CD4-positive, CD25-positive, alpha-beta regulatory T cell (primary cell): ENCODE measurements at regions not wholly inside any gene's neighbourhood (a gene's known extent, or its start where the extent isn't known, plus 50 kb on each side); places are given as distances from the start of the nearest gene placed in this dataset.

ENCODE experiments used
- ATAC-seq, 2 donors: fragments of 150-1000 bp; cut with Tn5 transposase; one replicate each; pipeline ENCODE4 v1.10.0; 2021; ENCODE audit warnings: low read depth in 2 of 2, moderate number of reproducible peaks in 2 of 2, moderate library complexity in 1 of 2
- DNase-seq, 3 donors: peaks; one replicate each; pipeline versions ENCODE4 v3.0.0 to v3.0.0-alpha.2; 2012 to 2022; ENCODE audit warnings: mixed read lengths in 1 of 3
- H3K27ac ChIP-seq: one replicate; pipeline ENCODE4 v1.7.0; 2013; ENCODE audit warnings: mild to moderate bottlenecking, low read length; ENCODE audit not compliant: insufficient read depth, poor library complexity, severe bottlenecking
- H3K27me3 ChIP-seq: one replicate; pipeline ENCODE4 v1.7.0; 2013; ENCODE audit warnings: low read length; ENCODE audit not compliant: control insufficient read depth, insufficient read depth
- H3K36me3 ChIP-seq: one replicate; pipeline ENCODE4 v1.7.0; 2013; ENCODE audit warnings: mild to moderate bottlenecking, low read length, moderate library complexity; ENCODE audit not compliant: control insufficient read depth, insufficient read depth
- H3K4me1 ChIP-seq: 2 replicates; pipeline ENCODE4 v1.7.0; 2013; ENCODE audit warnings: mild to moderate bottlenecking, low read length; ENCODE audit not compliant: insufficient read depth, control insufficient read depth, poor library complexity, severe bottlenecking
- H3K4me3 ChIP-seq: one replicate; pipeline ENCODE4 v1.7.0; 2013; ENCODE audit warnings: low read depth, mild to moderate bottlenecking, low read length, moderate library complexity
- H3K9me3 ChIP-seq, 2 experiments: 1 replicate in 1 of 2; 2 replicates in 1 of 2; pipeline ENCODE4 v1.7.0; 2013; ENCODE audit warnings: low read length in 2 of 2, mild to moderate bottlenecking in 1 of 2, moderate library complexity in 1 of 2; ENCODE audit not compliant: control insufficient read depth in 2 of 2
- H3K27ac Mint-ChIP-seq, 3 donors: one replicate each; pipeline ENCODE4 v1.8.0; 2020 to 2022; ENCODE audit warnings: mild to moderate bottlenecking in 3 of 3, mixed read lengths in 3 of 3, moderate library complexity in 2 of 3
- H3K27me3 Mint-ChIP-seq: one replicate; pipeline ENCODE4 v1.8.0; 2022; ENCODE audit warnings: mild to moderate bottlenecking, mixed read lengths
- H3K36me3 Mint-ChIP-seq: one replicate; pipeline ENCODE4 v1.8.0; 2020; ENCODE audit warnings: mixed read lengths
- H3K4me1 Mint-ChIP-seq, 4 donors: one replicate each; pipeline ENCODE4 v1.8.0; 2020 to 2022; ENCODE audit warnings: mixed read lengths in 4 of 4, mild to moderate bottlenecking in 1 of 4
- H3K4me3 Mint-ChIP-seq, 4 donors: one replicate each; pipeline ENCODE4 v1.8.0; 2020 to 2022; ENCODE audit warnings: mild to moderate bottlenecking in 4 of 4, mixed read lengths in 4 of 4, moderate library complexity in 3 of 4
- H3K9me3 Mint-ChIP-seq, 7 donors: one replicate each; pipeline ENCODE4 v1.8.0; 2020 to 2022; ENCODE audit warnings: mixed read lengths in 7 of 7, mild to moderate bottlenecking in 3 of 7, moderate library complexity in 2 of 7

DNA sequence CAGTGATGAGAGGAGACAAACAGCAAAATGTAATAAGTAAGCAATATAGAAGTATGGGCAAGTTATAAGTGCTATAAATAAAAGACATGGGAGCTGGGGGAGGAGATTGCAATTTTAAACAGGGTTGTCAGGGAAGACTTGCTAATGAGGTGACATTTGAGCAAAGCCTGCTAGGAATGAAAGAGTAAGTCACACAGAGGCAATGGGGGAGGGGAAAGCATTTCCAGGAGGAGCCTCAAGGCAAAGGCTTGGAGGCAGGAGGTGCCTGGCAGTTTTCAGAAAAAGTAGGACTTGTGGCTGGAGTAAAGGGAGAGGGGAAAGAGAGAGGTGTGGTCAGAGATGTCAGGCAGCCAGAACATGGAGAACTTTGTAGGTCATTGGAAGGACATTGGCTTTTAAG, 124.4 kb upstream of the NMUR2 start:
- H3K27ac Mint-ChIP-seq = peak overlapping the region in 1 of 3 donors; percentile 7
- Histone ChIP-seq H3K9me3 (no peaks in the 10 kb centered on the region), H3K36me3 (no peaks in the 10 kb centered on the region), H3K27me3 (no peaks in the 10 kb centered on the region), H3K4me1 (peaks cover 13% of the 10 kb centered on the region), H3K27ac (no peak overlapping the region), H3K4me3 (no peak overlapping the region)
- H3K4me1 Mint-ChIP-seq = peaks cover 5 to 15% (median 9%) of the 10 kb centered on the region in 4 donors
- DNase-seq (no peak), ATAC-seq (no peak)
- no peaks in the 10 kb centered on the region for H3K36me3 Mint-ChIP-seq
- H3K9me3 Mint-ChIP-seq = peaks cover 0 to 1% (median 0%) of the 10 kb centered on the region in 7 donors
- peaks cover 4% of the 10 kb centered on the region for H3K27me3 Mint-ChIP-seq
- no peak overlapping the region for H3K4me3 Mint-ChIP-seq

DNA sequence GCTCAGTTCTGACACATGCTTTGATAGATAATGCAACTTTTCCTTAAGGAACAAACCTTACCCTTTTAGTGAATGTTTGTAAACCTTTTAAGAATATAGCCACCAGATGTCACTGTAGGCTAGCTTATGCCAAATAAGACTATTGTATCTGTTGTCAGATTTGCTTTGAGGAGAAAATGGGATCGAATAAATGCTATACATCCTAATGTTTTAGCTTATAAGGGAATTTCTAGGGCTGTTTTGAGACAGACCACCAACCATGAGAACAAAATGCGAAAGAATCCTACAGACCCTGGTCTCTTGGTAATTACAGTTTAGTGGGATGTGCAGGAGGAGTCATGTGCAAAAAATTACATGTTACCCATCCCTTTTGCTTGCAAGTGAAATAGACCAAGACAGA, 127.6 kb upstream of the NMUR2 start:
- no peak for ATAC-seq
- Mint-ChIP-seq H3K27ac (no peak overlapping the region), H3K36me3 (no peaks in the 10 kb centered on the region), H3K27me3 (peaks cover 7% of the 10 kb centered on the region), H3K9me3 (peaks cover 0 to 1% (median 0%) of the 10 kb centered on the region in 7 donors), H3K4me1 (peaks cover under 1 to 11% (median 6%) of the 10 kb centered on the region in 4 donors), H3K4me3 (no peak overlapping the region)
- H3K4me1 ChIP-seq = peaks cover 5% of the 10 kb centered on the region
- H3K4me3 ChIP-seq = no peak overlapping the region
- H3K27me3 ChIP-seq = no peaks in the 10 kb centered on the region
- H3K27ac ChIP-seq = no peak overlapping the region
- H3K36me3 ChIP-seq = no peaks in the 10 kb centered on the region
- H3K9me3 ChIP-seq = no peaks in the 10 kb centered on the region
- peak in 2 of 3 donors; percentile 1 to 53 for DNase-seq

DNA sequence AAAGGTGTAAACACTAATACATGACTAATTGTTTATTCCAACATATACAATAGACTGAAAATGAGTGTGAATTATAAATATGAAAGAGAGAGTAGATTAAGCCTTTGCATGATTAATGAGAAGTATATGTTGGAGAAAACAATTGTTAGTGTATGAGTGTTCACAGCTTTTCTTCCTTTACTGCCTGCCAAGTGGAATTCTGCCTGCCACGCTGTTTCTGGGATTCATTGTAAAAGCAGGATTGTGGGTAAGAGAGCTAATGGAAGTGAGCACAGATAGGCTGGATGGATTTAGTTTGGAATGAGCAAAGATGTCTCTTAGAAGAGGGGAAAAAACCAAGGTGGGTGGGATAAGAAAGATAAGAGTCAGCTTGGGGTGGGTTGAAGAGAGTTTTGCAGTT, 129.6 kb upstream of the NMUR2 start:
- Mint-ChIP-seq H3K4me1 (no peaks in the 10 kb centered on the region), H3K27me3 (peaks cover 9% of the 10 kb centered on the region), H3K9me3 (peaks cover 0 to 1% (median 0%) of the 10 kb centered on the region in 7 donors), H3K4me3 (no peak overlapping the region), H3K36me3 (no peaks in the 10 kb centered on the region), H3K27ac (no peak overlapping the region)
- ATAC-seq = no peak
- no peak for DNase-seq
- Histone ChIP-seq H3K27ac (no peak overlapping the region), H3K27me3 (peaks cover under 1% of the 10 kb centered on the region), H3K4me1 (no peaks in the 10 kb centered on the region), H3K9me3 (no peaks in the 10 kb centered on the region), H3K36me3 (no peaks in the 10 kb centered on the region), H3K4me3 (no peak overlapping the region)

DNA sequence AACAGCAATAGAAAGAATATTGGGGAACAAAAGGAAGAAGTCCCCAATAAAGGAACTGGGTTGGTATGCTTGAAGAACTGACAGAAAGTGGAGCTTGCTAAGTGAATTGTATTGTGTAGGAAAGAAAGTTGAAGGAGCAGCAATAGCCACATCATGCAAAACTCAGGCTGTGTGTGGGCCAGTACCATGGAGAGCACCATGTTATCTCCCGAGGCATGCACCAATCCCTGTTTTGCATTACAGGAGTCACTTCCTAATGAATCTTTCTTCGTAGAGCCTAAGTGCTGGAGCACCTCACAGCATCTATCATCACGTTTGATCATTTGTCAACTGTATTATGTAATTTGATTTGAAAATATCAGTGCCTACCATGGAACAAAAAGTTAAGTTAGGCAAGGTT, 137.7 kb upstream of the NMUR2 start:
- no peak for DNase-seq
- H3K27me3 Mint-ChIP-seq = peaks cover 4% of the 10 kb centered on the region

DNA sequence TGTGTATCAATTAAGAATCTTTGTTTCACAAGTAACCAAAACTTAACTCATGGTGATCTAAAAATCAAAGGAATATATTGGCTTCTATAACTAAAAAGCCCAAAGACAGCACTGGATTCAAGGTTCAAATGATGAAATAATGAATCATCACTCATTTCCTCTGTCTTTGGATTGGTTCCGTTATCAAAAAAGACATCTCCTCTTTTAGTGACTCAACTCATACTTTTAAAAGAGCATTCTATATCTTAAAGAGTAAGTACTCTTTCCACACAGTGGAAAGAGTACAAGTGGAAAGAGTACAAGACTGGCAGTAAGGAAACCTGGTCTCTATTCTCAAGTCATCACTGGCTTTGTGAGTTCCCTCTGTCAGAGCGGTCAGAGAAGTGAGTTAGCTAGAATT, 141.4 kb upstream of the NMUR2 start:
- Mint-ChIP-seq H3K9me3 (peaks cover 0 to 8% (median 1%) of the 10 kb centered on the region in 7 donors), H3K27me3 (no peaks in the 10 kb centered on the region), H3K36me3 (no peaks in the 10 kb centered on the region), H3K27ac (no peak overlapping the region), H3K4me3 (no peak overlapping the region), H3K4me1 (no peaks in the 10 kb centered on the region)
- H3K4me1 ChIP-seq = no peaks in the 10 kb centered on the region
- H3K27ac ChIP-seq = no peak overlapping the region
- DNase-seq = no peak
- no peaks in the 10 kb centered on the region for H3K27me3 ChIP-seq
- H3K9me3 ChIP-seq = no peaks in the 10 kb centered on the region
- H3K4me3 ChIP-seq = no peak overlapping the region
- no peak for ATAC-seq
- no peaks in the 10 kb centered on the region for H3K36me3 ChIP-seq

More for the DNA sequence above, 137.7 kb upstream of the NMUR2 start:
- Mint-ChIP-seq H3K9me3 (peaks cover 0 to 5% (median 0%) of the 10 kb centered on the region in 7 donors), H3K27ac (no peak overlapping the region), H3K4me1 (no peaks in the 10 kb centered on the region), H3K4me3 (no peak overlapping the region), H3K36me3 (no peaks in the 10 kb centered on the region)
- no peak overlapping the region for H3K4me3 ChIP-seq
- H3K9me3 ChIP-seq = no peaks in the 10 kb centered on the region
- peaks cover 3% of the 10 kb centered on the region for H3K27me3 ChIP-seq
- no peak for ATAC-seq
- H3K27ac ChIP-seq = no peak overlapping the region
- H3K4me1 ChIP-seq = no peaks in the 10 kb centered on the region
- no peaks in the 10 kb centered on the region for H3K36me3 ChIP-seq

DNA sequence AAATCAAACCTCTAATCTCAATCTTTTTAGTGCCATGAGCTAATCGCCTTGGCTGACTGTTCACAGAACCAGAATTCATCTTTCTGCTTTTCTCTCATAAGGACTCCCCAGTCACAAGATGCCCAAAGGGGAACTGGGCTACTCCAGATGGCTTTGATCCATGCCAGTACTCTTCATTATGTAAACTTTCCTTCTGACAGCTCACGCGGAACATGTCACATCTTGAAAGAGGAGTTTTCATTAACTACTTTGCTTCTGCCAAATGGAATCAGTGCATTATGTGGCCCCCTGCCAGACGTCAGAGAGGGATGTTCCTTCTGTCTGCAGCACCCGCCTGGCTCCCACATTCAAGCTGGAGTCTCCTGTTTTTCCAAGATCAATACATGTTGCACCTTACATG, 142.1 kb upstream of the NMUR2 start:
- H3K27me3 ChIP-seq = no peaks in the 10 kb centered on the region
- no peaks in the 10 kb centered on the region for H3K36me3 Mint-ChIP-seq
- no peak overlapping the region for H3K4me3 ChIP-seq
- DNase-seq (no peak), ATAC-seq (no peak)
- no peak overlapping the region for H3K27ac ChIP-seq
- H3K36me3 ChIP-seq = no peaks in the 10 kb centered on the region
- H3K4me1 ChIP-seq = no peaks in the 10 kb centered on the region
- no peaks in the 10 kb centered on the region for H3K9me3 ChIP-seq
- peaks cover 0 to 8% (median 1%) of the 10 kb centered on the region in 7 donors for H3K9me3 Mint-ChIP-seq
- no peak overlapping the region for H3K4me3 Mint-ChIP-seq
- H3K27me3 Mint-ChIP-seq = no peaks in the 10 kb centered on the region
- no peak overlapping the region for H3K27ac Mint-ChIP-seq
- no peaks in the 10 kb centered on the region for H3K4me1 Mint-ChIP-seq

DNA sequence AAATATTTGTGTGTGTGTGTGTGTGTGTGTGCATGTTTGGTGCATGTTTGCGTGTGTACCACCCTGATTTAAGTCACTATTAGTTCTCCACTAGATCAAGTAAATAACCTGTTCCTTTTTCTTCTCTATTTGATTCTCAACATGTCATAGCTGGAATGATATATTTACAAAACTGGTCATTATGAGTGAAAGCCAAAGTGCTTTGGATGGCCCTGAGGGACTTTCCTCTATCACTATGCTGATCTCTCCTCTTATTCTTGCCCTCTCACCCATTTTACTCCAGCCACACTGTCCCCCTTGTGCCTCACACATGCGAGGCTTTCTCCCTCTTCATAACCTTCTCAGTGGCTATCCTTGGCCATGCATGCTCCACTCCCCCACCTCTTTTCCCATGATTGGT, 144.6 kb upstream of the NMUR2 start:
- no peaks in the 10 kb centered on the region for H3K36me3 ChIP-seq
- Mint-ChIP-seq H3K9me3 (peaks cover 0 to 12% (median 0%) of the 10 kb centered on the region in 7 donors), H3K4me1 (no peaks in the 10 kb centered on the region), H3K4me3 (no peak overlapping the region), H3K36me3 (no peaks in the 10 kb centered on the region), H3K27ac (no peak overlapping the region), H3K27me3 (no peaks in the 10 kb centered on the region)
- no peaks in the 10 kb centered on the region for H3K27me3 ChIP-seq
- H3K4me1 ChIP-seq = no peaks in the 10 kb centered on the region
- ATAC-seq (no peak), DNase-seq (no peak)
- no peak overlapping the region for H3K4me3 ChIP-seq
- no peak overlapping the region for H3K27ac ChIP-seq
- no peaks in the 10 kb centered on the region for H3K9me3 ChIP-seq

DNA sequence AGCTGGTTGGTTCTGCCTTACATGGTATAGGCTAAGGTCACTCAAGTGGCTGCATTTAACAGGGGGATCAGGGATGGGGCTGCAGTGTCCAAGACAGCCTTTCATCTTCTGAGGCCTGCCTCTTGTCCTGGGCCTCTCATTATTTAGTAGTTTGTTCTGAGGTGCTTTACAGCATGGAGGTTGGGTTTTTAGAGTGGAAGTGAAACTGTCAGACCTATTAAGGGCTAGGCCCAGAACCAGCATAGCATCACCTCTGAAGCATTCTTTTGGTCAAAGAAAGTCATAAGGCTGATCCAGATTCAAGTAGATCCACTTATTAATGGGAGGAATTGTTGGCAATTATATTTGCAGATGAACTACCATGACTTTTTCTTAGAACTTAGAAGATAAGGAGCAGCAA, 146.0 kb upstream of the NMUR2 start:
- Mint-ChIP-seq H3K36me3 (no peaks in the 10 kb centered on the region), H3K4me3 (no peak overlapping the region), H3K27ac (no peak overlapping the region), H3K9me3 (peaks cover 0 to 12% (median 0%) of the 10 kb centered on the region in 7 donors), H3K27me3 (no peaks in the 10 kb centered on the region), H3K4me1 (no peaks in the 10 kb centered on the region)
- H3K27ac ChIP-seq = no peak overlapping the region
- no peaks in the 10 kb centered on the region for H3K4me1 ChIP-seq
- no peak overlapping the region for H3K4me3 ChIP-seq
- no peaks in the 10 kb centered on the region for H3K36me3 ChIP-seq
- DNase-seq (no peak), ATAC-seq (no peak)
- H3K9me3 ChIP-seq = no peaks in the 10 kb centered on the region
- H3K27me3 ChIP-seq = no peaks in the 10 kb centered on the region
